ENCODE measurements at regions not wholly inside any gene's neighbourhood (a gene's known extent, or its start where the extent isn't known, plus 50 kb on each side); places are given as distances from the start of the nearest gene placed in this dataset.

DNA sequence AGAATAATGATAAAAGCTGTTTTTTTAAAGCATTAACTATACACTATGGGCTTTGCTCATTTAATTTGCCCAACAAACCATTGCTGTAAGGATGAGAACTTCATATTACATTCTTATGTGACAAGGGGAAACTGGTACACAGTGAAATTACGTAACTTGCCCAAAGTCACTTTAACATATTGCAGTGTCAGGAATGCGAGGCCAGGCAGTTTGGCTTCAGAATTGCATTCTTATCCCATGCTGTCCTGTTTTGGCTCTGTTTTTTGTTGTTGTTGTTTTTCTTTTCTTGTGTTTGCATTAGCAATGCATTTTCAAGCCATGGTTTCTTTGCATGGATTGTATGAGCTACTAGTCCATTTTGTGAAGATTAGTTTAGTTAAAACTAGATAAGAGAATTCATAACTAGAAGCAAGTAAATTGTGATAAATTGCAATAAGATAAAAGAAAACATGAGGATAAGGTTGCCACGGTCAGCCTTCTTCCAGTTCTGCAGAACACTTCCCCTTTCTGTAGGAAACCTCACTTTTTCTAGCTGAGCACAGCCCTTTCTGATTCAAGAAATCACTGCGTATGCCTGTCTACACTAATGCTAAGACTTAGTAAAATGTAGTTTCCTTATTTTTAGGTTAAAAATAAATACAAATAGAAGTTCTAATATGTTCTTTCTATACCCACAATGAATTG is 221.3 kb upstream of the KCNJ16 start:
- Histone ChIP-seq H3K36me3 (ENCODE audit: control insufficient read depth, insufficient read depth, low read length) (no peaks in the 10 kb centered on the region), H3K9me3 (ENCODE audit: control insufficient read depth, insufficient read depth, low read depth, low read length) (0 out of 2 replicates have a peak, but pooled peaks cover 8% of the 10 kb centered on the region), H3K4me3 (ENCODE audit: low read depth, low read length) (no peak overlapping the region), H3K27ac (ENCODE audit: low read depth, low read length) (no peak overlapping the region), H3K4me1 (ENCODE audit: control insufficient read depth, insufficient read depth, low read length) (no peaks in the 10 kb centered on the region), H3K9ac (ENCODE audit: low read length) (no peak overlapping the region), H3K27me3 (ENCODE audit: control insufficient read depth, insufficient read depth, low read length) (no peaks in the 10 kb centered on the region)

DNA sequence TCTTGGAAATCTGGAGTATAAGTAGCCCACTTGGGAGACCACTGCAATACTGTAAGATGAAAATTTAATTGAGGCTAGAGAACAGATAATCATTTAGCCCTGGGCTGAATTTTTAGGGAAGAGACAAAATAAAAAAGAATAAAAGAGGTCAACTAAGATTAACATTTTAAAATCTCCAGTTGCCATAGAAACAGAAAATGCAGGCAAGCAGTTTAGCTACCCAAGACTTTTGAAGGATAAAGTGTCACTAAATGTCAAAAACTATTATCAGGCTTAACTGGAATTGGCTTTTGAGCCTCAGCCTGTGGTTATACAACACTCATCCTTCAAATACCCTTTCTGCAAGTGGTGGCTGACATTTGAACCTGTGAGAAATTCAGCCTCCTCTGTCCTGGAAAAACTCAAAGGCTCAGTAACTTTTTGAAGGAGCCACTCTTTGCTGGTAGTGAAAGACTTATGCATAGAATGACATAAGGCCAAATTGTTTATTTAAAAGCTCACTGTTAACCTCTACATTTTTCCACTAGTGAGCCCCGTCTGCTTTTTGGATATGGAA is 220.7 kb upstream of the KCNJ16 start:
- Histone ChIP-seq H3K27me3 (ENCODE audit: control insufficient read depth, insufficient read depth, low read length) (no peaks in the 10 kb centered on the region), H3K4me1 (ENCODE audit: control insufficient read depth, insufficient read depth, low read length) (no peaks in the 10 kb centered on the region), H3K27ac (ENCODE audit: low read depth, low read length) (no peak overlapping the region), H3K9me3 (ENCODE audit: control insufficient read depth, insufficient read depth, low read depth, low read length) (0 out of 2 replicates have a peak, but pooled peaks cover 11% of the 10 kb centered on the region), H3K36me3 (ENCODE audit: control insufficient read depth, insufficient read depth, low read length) (no peaks in the 10 kb centered on the region), H3K4me3 (ENCODE audit: low read depth, low read length) (no peak overlapping the region), H3K9ac (ENCODE audit: low read length) (no peak overlapping the region)

DNA sequence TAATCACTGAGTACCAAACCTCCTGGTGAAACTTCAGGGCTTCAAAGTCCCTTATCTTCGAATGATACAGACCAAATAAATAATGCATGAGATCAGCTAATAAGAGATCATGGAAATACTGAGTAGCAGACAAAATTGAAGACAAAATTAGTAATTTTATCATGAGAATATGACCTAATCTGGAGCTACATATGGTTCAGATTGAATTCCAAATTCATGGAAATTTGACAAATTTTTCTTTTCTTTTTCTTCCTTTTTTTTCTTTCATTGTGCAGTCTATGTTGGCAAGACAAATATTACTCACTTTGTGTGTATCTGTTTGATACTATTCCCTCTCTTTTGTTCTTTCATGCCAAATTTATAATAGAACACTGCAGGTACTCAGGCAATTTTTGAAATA is 218.1 kb upstream of the KCNJ16 start:
- Histone ChIP-seq H3K36me3 (ENCODE audit: control insufficient read depth, insufficient read depth, low read length) (no peaks in the 10 kb centered on the region), H3K9me3 (ENCODE audit: control insufficient read depth, insufficient read depth, low read depth, low read length) (0 out of 2 replicates have a peak, but pooled peaks cover 15% of the 10 kb centered on the region), H3K27ac (ENCODE audit: low read depth, low read length) (no peak overlapping the region), H3K4me3 (ENCODE audit: low read depth, low read length) (no peak overlapping the region), H3K4me1 (ENCODE audit: control insufficient read depth, insufficient read depth, low read length) (no peaks in the 10 kb centered on the region), H3K27me3 (ENCODE audit: control insufficient read depth, insufficient read depth, low read length) (no peaks in the 10 kb centered on the region), H3K9ac (ENCODE audit: low read length) (no peak overlapping the region)

DNA sequence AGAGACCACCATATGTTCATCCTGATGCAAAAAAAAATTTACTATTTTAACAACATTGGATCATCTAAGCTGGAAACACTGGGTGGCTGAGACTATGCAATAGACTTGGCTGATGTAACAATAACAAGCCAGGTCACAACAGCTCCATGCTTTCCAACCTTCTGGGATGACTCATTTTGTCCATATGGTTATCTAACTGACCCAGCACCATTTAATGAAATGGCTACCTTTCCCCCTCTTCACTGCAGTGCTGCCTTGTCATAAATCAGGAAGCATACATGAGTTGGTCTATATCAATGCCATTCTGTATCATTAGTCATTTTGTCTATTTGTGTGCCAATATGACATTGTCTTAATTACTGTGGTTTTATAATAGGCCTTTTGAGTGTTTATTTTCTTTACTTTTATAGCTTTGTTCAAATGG is 217.6 kb upstream of the KCNJ16 start:
- Histone ChIP-seq H3K4me1 (ENCODE audit: control insufficient read depth, insufficient read depth, low read length) (no peaks in the 10 kb centered on the region), H3K9ac (ENCODE audit: low read length) (no peak overlapping the region), H3K36me3 (ENCODE audit: control insufficient read depth, insufficient read depth, low read length) (no peaks in the 10 kb centered on the region), H3K27me3 (ENCODE audit: control insufficient read depth, insufficient read depth, low read length) (no peaks in the 10 kb centered on the region), H3K27ac (ENCODE audit: low read depth, low read length) (no peak overlapping the region), H3K4me3 (ENCODE audit: low read depth, low read length) (no peak overlapping the region), H3K9me3 (ENCODE audit: control insufficient read depth, insufficient read depth, low read depth, low read length) (0 out of 2 replicates have a peak, but pooled peaks cover 15% of the 10 kb centered on the region)

GRCh38 chr17:69858460-69858859 is 216.6 kb upstream of the KCNJ16 start:
- Histone ChIP-seq H3K9ac (ENCODE audit: low read length) (no peak overlapping the region), H3K27me3 (ENCODE audit: control insufficient read depth, insufficient read depth, low read length) (no peaks in the 10 kb centered on the region), H3K9me3 (ENCODE audit: control insufficient read depth, insufficient read depth, low read depth, low read length) (0 out of 2 replicates have a peak, but pooled peaks cover 15% of the 10 kb centered on the region), H3K36me3 (ENCODE audit: control insufficient read depth, insufficient read depth, low read length) (no peaks in the 10 kb centered on the region), H3K27ac (ENCODE audit: low read depth, low read length) (no peak overlapping the region), H3K4me1 (ENCODE audit: control insufficient read depth, insufficient read depth, low read length) (no peaks in the 10 kb centered on the region), H3K4me3 (ENCODE audit: low read depth, low read length) (no peak overlapping the region)

- Histone ChIP-seq H3K4me3 (ENCODE audit: low read depth, low read length) (no peak overlapping the region), H3K27me3 (ENCODE audit: control insufficient read depth, insufficient read depth, low read length) (no peaks in the 10 kb centered on the region), H3K27ac (ENCODE audit: low read depth, low read length) (no peak overlapping the region), H3K4me1 (ENCODE audit: control insufficient read depth, insufficient read depth, low read length) (no peaks in the 10 kb centered on the region), H3K9me3 (ENCODE audit: control insufficient read depth, insufficient read depth, low read depth, low read length) (0 out of 2 replicates have a peak, but pooled peaks cover 15% of the 10 kb centered on the region), H3K36me3 (ENCODE audit: control insufficient read depth, insufficient read depth, low read length) (no peaks in the 10 kb centered on the region), H3K9ac (ENCODE audit: low read length) (no peak overlapping the region)
These were observed 214.8 kb upstream of the KCNJ16 start for GRCh38 chr17:69860142-69860680.

GRCh38 chr17:69864462-69864861 is 210.6 kb upstream of the KCNJ16 start:
- no peaks in the 10 kb centered on the region for H3K27me3 ChIP-seq (ENCODE audit: control insufficient read depth, insufficient read depth, low read length)
- no peak overlapping the region for H3K4me3 ChIP-seq (ENCODE audit: low read depth, low read length)
- no peaks in the 10 kb centered on the region for H3K36me3 ChIP-seq (ENCODE audit: control insufficient read depth, insufficient read depth, low read length)
- 0 out of 2 replicates have a peak, but pooled peaks cover 4% of the 10 kb centered on the region for H3K9me3 ChIP-seq (ENCODE audit: control insufficient read depth, insufficient read depth, low read depth, low read length)
- H3K4me1 ChIP-seq (ENCODE audit: control insufficient read depth, insufficient read depth, low read length), result no peaks in the 10 kb centered on the region
- no peak overlapping the region for H3K27ac ChIP-seq (ENCODE audit: low read depth, low read length)
- no peak overlapping the region for H3K9ac ChIP-seq (ENCODE audit: low read length)

DNA sequence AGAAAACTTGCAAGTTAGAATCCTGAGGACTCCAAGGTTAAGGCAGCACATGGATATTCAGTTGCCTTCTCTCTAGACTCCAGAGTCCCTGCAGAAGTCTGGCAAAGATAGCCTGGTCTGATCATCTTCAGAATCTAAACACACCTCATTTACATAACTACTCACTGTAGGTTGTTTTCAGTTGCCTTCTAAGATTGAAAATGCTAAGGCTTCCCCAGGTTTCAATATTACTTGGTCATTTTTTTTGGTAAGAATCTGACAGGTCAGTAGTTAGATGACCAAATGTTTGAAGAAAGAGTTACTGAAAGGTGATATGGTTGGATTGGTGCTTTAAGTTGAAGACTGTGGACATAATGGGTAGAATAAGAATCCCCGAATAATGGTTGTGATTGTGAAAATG is 205.4 kb upstream of the KCNJ16 start:
- H3K4me3 ChIP-seq (ENCODE audit: low read depth, low read length), result no peak overlapping the region
- H3K27me3 ChIP-seq (ENCODE audit: control insufficient read depth, insufficient read depth, low read length), result no peaks in the 10 kb centered on the region
- H3K36me3 ChIP-seq (ENCODE audit: control insufficient read depth, insufficient read depth, low read length), result no peaks in the 10 kb centered on the region
- no peaks in the 10 kb centered on the region for H3K9me3 ChIP-seq (ENCODE audit: control insufficient read depth, insufficient read depth, low read depth, low read length)
- H3K9ac ChIP-seq (ENCODE audit: low read length), result no peak overlapping the region
- H3K27ac ChIP-seq (ENCODE audit: low read depth, low read length), result no peak overlapping the region
- peaks cover 21% of the 10 kb centered on the region for H3K4me1 ChIP-seq (ENCODE audit: control insufficient read depth, insufficient read depth, low read length)

DNA sequence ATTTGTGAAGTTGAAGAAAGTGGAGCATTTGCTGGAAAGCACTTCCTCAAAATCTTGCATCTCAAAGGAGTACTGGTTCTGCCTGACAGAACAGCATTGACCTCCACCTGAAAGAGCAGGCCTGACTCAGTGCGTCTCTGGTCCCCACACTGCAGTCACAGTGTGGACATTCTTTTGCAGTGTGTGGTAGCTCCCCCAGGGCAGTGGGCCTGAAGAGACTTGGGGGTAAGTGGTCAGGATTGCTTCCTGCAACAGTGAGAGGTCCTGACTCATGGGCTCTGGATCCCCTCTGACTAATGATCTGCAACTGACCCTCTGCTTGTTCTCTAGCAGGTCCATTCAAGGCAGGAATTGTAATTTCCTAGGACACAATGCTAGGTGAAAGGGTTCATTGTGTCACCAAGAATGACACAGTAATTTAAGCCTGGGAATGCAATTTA is 204.9 kb upstream of the KCNJ16 start:
- Histone ChIP-seq H3K4me3 (ENCODE audit: low read depth, low read length) (no peak overlapping the region), H3K36me3 (ENCODE audit: control insufficient read depth, insufficient read depth, low read length) (no peaks in the 10 kb centered on the region), H3K27me3 (ENCODE audit: control insufficient read depth, insufficient read depth, low read length) (no peaks in the 10 kb centered on the region), H3K9ac (ENCODE audit: low read length) (no peak overlapping the region), H3K27ac (ENCODE audit: low read depth, low read length) (no peak overlapping the region), H3K4me1 (ENCODE audit: control insufficient read depth, insufficient read depth, low read length) (peaks cover 21% of the 10 kb centered on the region), H3K9me3 (ENCODE audit: control insufficient read depth, insufficient read depth, low read depth, low read length) (no peaks in the 10 kb centered on the region)

- no peaks in the 10 kb centered on the region for H3K9me3 ChIP-seq (ENCODE audit: control insufficient read depth, insufficient read depth, low read depth, low read length)
- H3K27ac ChIP-seq (ENCODE audit: low read depth, low read length), result peak overlapping the region; percentile 59; the same call in 1 of the 2 replicates
- peak overlapping the region; percentile 16 for H3K9ac ChIP-seq (ENCODE audit: low read length)
- no peaks in the 10 kb centered on the region for H3K27me3 ChIP-seq (ENCODE audit: control insufficient read depth, insufficient read depth, low read length)
- H3K4me1 ChIP-seq (ENCODE audit: control insufficient read depth, insufficient read depth, low read length), result peaks cover 21% of the 10 kb centered on the region
- no peak overlapping the region for H3K4me3 ChIP-seq (ENCODE audit: low read depth, low read length)
- no peaks in the 10 kb centered on the region for H3K36me3 ChIP-seq (ENCODE audit: control insufficient read depth, insufficient read depth, low read length)
These were observed 204.2 kb upstream of the KCNJ16 start for GRCh38 chr17:69870751-69871199.

- H3K4me1 ChIP-seq (ENCODE audit: control insufficient read depth, insufficient read depth, low read length), result peaks cover 21% of the 10 kb centered on the region
- no peak overlapping the region for H3K9ac ChIP-seq (ENCODE audit: low read length)
- no peaks in the 10 kb centered on the region for H3K27me3 ChIP-seq (ENCODE audit: control insufficient read depth, insufficient read depth, low read length)
- peak overlapping the region; percentile 59; the same call in 1 of the 2 replicates for H3K27ac ChIP-seq (ENCODE audit: low read depth, low read length)
- no peaks in the 10 kb centered on the region for H3K9me3 ChIP-seq (ENCODE audit: control insufficient read depth, insufficient read depth, low read depth, low read length)
- H3K36me3 ChIP-seq (ENCODE audit: control insufficient read depth, insufficient read depth, low read length), result no peaks in the 10 kb centered on the region
- no peak overlapping the region for H3K4me3 ChIP-seq (ENCODE audit: low read depth, low read length)
These were observed 203.7 kb upstream of the KCNJ16 start for GRCh38 chr17:69871318-69871717.
